OCI-LY7 (cell line): ENCODE measurements at regions not wholly inside any gene's neighbourhood (a gene's known extent, or its start where the extent isn't known, plus 50 kb on each side); places are given as distances from the start of the nearest gene placed in this dataset.

Experiments
- CTCF ChIP-seq: fragments of 200-600 bp; sonication (generic); conservative IDR thresholded peaks from 2 replicates; pipeline ENCODE4 v1.5.1; 2014; ENCODE audit warnings: mild to moderate bottlenecking, antibody characterized with exemption, low read length, moderate library complexity, mixed read lengths
- EZH2phosphoT487 ChIP-seq: fragments of 200-600 bp; sonication (generic); IDR thresholded peaks from 2 replicates; pipeline ENCODE4 v1.6.1; 2018; ENCODE audit warnings: low read depth, borderline replicate concordance, mild to moderate bottlenecking, mixed run types, antibody characterized with exemption, low read length, moderate library complexity, mixed read lengths

GRCh38 chr10:128519581-128519980, 393.4 kb upstream of the MKI67 start:
- TF ChIP-seq CTCF (no peak), EZH2phosphoT487 (no peak)
